ENCODE measurements at regions not wholly inside any gene's neighbourhood (a gene's known extent, or its start where the extent isn't known, plus 50 kb on each side); places are given as distances from the start of the nearest gene placed in this dataset.

DNA sequence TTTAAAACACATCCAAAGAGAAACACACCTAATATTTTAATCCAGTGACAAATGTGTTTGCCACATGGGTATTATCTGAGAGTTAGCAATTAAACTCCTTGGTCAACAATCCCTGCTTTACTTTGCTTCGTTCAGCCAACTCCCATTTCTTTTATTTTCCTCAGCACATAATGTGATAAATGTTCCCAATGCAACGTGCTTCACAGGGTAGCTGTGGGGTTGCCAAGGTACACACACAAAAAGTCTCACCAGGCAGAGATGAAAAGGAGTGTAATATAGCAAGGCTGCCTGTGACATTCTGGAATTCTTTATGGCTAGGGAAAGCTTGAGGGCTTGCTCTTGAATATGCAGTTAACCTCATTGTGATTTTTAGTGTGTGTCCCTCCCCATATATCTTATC, 208.0 kb upstream of the DIO2 start:
- TF ChIP-seq, protein P1, sequence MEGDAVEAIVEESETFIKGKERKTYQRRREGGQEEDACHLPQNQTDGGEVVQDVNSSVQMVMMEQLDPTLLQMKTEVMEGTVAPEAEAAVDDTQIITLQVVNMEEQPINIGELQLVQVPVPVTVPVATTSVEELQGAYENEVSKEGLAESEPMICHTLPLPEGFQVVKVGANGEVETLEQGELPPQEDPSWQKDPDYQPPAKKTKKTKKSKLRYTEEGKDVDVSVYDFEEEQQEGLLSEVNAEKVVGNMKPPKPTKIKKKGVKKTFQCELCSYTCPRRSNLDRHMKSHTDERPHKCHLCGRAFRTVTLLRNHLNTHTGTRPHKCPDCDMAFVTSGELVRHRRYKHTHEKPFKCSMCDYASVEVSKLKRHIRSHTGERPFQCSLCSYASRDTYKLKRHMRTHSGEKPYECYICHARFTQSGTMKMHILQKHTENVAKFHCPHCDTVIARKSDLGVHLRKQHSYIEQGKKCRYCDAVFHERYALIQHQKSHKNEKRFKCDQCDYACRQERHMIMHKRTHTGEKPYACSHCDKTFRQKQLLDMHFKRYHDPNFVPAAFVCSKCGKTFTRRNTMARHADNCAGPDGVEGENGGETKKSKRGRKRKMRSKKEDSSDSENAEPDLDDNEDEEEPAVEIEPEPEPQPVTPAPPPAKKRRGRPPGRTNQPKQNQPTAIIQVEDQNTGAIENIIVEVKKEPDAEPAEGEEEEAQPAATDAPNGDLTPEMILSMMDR (IDR thresholded peaks at IDR 0.05; ENCODE audit: insufficient read depth, low read length), result no peak
- TF ChIP-seq POLR2AphosphoS5 (IDR thresholded peaks at IDR 0.05; ENCODE audit: low read depth) (no peak), GABPA (IDR thresholded peaks at IDR 0.05; ENCODE audit: low read depth) (no peak), SPI1 (IDR thresholded peaks at IDR 0.05; ENCODE audit: borderline replicate concordance, low read depth) (no peak)

Data from HL-60 (cell line).